Left colon (tissue), 2 donors: ENCODE measurements at regions not wholly inside any gene's neighbourhood (a gene's known extent, or its start where the extent isn't known, plus 50 kb on each side); places are given as distances from the start of the nearest gene placed in this dataset.

Experiments used
- ATAC-seq: fragments of 200-7000 bp; cut with Tn5 transposase; one replicate; pipeline ENCODE4 v1.9.1; 2020; ENCODE audit warnings: mild to moderate bottlenecking, moderate library complexity
- DNase-seq, 2 donors: peaks; one replicate each; pipeline ENCODE4 v3.0.0-alpha.2; 2020
- intact Hi-C, 2 donors: fragments of 100-400 bp; cut with DNase I in 1 of 2; cut with micrococcal nuclease in 1 of 2; formaldehyde crosslinking; loops; one replicate each; pipeline versions ENCODE4 v1.11.2 to v1.14.0; 2022; cut with DNase I, micrococcal nuclease
- donor health status: DM: no; HTN: no; CAD: no.
- donor health status: DM: yes; HTN: yes; CAD: no.

DNA sequence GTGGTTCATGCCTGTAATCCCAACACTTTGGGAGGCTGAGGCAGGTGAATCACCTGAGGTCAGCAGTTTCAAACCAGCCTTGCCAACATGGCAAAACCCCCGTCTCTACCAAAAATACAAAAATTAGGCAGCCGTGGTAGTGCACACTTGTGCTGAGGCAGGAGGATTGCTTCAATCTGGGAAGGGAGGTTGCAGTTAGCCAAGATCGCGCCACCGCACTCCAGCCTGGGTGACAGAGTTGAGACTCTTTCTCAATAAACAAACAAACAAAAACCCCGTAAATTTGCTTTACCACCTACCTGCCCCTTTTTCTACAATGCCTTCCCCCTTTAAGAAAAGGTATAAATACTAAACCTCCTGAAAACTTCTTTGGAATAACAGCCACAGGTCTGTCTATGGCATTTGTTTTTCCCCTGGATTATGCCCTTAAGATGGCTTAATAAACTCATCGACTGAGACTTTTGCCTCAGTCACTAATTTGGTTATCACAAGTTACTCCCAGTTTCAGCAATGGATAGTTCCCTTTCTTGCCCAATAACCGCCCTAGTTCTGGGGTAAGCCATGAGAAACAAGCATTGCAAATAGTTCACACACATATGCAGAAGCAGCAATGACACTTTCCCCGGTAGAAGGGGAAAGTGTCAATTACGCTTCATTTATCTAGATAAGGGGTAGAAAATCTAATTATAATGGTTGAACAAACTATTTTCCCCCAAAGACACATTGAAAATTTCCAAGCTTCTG, 52.8 kb upstream of the SVIL start:
- no peak for DNase-seq
- ATAC-seq = no peak
- intact Hi-C loops = no loop called here

DNA sequence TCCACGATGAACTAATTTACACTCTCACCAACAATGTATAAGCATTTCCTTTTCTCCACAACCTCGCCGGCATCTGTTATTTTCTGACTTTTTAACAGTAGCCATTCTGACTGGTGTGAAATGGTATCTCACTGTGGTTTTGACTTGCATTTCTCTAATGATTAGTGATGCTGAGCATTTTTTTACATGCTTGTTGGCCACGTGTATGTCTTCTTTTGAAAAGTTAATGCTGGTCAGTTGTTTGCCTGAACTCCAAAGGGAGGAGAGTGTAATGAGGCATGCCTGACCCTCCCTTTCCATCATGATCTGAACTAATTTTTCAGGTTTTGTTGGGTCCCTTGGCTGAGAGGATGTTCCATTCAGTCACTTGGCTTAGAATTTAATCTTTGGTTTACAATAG, 50.7 kb upstream of the SVIL start:
- intact Hi-C loops = no loop called here
- ATAC-seq = no peak
- DNase-seq = no peak
